ENCODE measurements at regions not wholly inside any gene's neighbourhood (a gene's known extent, or its start where the extent isn't known, plus 50 kb on each side); places are given as distances from the start of the nearest gene placed in this dataset.
"Not testable (repeated sequence)": the region's sequence is repeated elsewhere in the genome, so short reads cannot be mapped to it uniquely, and the experiment has no call there.

- intact Hi-C loops (cut with DNase I); DNase-seq: not testable (repeated sequence)
Measured at GRCh38 chr6:4725136-4725760, 51.0 kb upstream of the CDYL start.

DNA sequence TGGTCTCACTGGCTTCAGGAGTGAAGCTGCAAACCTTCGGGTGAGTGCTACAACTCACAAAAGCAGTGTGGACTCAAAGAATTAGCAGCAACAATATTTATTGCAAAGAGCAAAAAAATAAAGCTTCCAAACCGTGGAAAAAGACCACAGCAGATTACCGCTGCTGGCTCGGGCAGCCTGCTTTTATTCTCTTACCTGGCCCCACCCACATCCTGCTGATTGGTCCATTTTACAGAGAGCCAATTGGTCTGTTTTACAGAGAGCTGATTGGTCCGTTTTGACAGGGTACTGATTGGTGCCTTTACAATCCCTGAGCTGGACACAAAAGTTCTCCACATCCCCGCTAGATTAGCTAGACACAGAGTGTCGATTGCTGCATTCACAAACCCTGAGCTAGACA is 51.5 kb upstream of the CDYL start:
- not testable (repeated sequence) for DNase-seq

GRCh38 chr6:4723383-4723782 is 52.8 kb upstream of the CDYL start:
- intact Hi-C loops (cut with DNase I) = no loop called here
- no peak for DNase-seq

More for the DNA sequence above, 51.5 kb upstream of the CDYL start:
- intact Hi-C loops (cut with DNase I) = not testable (repeated sequence)

DNA sequence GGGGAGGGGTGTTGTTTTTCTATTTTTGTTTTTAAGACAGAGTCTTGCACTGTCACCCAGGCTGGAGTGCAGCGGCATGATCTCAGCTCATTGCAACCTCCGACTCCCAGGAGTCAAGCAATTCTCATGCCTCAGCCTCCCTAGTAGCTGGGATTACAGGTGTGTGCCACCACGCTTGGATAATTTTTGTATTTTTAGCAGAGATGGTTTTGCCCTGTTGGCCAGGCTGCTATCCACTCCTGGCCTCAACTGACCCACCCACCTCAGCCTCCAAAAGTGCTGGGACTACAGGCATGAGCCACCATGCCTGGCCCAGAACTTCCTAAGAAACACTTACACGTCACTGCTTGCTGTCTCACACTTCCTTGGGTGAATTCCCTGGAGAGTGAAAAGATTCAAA is 54.8 kb upstream of the CDYL start:
- intact Hi-C loops (cut with DNase I); DNase-seq: not testable (repeated sequence)

- no peak for DNase-seq
- intact Hi-C loops (cut with DNase I) = no loop called here
Measured at GRCh38 chr6:4719491-4719890, 56.7 kb upstream of the CDYL start.

DNA sequence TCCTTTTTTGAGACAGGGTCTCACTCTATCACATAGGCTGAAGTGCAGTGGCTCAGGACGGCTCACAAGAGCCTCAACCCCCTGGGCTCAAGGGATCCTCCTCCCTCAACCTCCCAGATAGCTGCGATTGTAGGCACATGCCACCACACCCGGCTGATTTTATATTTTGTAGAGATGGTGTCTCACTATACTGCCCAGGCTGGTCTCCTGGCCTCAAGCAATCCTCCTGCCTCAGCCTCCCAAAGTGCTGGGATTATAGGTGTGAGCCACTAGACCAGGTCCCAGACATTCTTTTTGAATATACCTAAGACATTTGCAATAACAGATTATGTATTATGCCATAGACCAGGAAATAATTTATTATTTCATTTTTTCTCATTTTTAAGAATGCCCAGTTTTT is 58.3 kb upstream of the CDYL start:
- intact Hi-C loops (cut with DNase I) = no loop called here
- no peak for DNase-seq

DNA sequence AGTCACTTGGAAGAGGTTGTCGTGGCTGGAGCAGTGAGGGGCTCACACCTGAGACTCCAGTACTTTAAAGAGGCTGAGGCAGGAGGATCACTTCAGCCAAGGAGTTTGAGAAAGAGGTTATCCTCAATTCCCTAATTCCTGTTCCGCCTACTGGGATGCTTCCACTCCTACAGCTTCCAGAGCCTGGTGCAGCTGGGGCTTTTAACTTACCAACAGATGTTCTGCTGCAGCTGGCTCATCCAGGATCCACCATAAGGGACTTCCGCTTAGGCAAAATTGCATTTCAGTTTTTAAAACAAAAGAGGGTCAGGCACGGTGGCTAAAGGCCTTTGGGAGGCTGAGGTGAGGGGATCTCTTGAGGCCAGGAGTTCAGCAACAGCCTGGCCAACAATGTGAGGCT is 59.1 kb upstream of the CDYL start:
- intact Hi-C loops (cut with DNase I) = no loop called here
- no peak for DNase-seq

DNA sequence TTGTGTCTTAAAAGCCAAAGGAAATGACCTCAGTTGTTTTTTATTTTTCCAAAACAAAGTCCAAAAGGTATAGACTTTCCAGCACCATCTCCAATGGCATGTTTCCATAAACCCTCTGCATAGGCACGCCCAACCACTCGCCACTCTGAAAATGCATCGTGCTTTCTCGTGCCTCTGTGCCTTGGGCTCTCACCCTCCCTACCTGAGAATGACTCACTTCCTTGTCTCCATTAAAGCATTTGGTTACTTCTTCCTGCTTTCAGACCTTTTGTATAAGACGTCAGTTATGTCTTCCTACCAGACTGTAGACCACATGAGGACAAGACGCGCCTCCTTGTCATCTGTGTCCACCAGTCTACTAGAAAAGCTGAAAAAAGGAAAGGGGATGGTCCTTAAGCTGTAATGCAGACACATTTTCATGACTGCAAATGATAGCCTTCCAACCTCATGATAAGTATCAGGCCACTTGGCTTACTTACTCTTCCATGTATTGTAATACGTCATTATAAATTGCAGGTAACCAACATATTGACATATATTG is 61.2 kb upstream of the CDYL start:
- no peak for DNase-seq
- intact Hi-C loops (cut with DNase I) = no loop called here

- intact Hi-C loops (cut with DNase I) = no loop called here
- DNase-seq = no peak
Measured at GRCh38 chr6:4712291-4712690, 63.9 kb upstream of the CDYL start.

DNA sequence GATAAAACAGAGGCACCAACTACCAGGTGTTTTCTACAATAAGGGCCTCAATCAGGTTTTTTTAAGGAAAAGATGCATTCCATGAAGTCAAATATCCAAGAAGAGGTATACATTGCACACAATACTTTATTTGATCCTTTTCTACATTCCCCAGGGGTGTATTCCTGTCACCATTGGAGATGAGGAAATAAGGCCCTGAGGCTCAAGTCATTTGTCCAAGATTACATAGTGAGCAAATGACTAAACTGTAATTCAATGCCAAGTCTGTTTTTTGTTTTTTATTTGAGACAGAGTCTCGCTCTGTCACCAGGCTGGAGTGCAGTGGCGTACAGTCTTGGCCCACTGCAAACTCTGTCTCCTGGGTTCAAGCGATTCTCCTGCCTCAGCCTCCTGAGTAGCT is 69.2 kb upstream of the CDYL start:
- DNase-seq = no peak
- intact Hi-C loops (cut with DNase I) = no loop called here

GRCh38 chr6:4705809-4706208 is 70.4 kb upstream of the CDYL start:
- intact Hi-C loops (cut with DNase I) = no loop called here
- DNase-seq = no peak

DNA sequence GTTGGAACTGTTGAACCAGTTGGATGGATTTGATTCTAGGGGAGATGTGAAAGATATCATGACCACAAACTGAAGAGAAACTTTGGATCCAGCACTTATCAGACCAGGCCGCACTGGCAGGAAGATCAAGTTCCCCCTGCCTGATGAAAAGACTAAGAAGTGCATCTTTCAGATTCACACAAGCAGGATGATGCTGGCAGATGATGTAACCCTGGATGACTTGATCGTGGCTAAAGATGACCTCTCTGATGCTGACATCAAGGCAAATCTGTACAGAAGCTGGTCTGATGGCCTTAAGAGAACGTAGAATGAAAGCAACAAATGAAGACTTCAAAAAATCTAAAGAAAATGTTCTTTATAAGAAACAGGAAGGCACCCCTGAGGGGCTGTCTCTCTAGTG is 72.8 kb upstream of the CDYL start:
- intact Hi-C loops (cut with DNase I) = no loop called here
- DNase-seq = no peak

GRCh38 chr6:4698901-4699659 is 77.1 kb upstream of the CDYL start:
- no peak for DNase-seq
- intact Hi-C loops (cut with DNase I) = no loop called here

- intact Hi-C loops (cut with DNase I) = no loop called here
- DNase-seq = no peak
Measured at GRCh38 chr6:4693173-4693970, 82.8 kb upstream of the CDYL start.

DNA sequence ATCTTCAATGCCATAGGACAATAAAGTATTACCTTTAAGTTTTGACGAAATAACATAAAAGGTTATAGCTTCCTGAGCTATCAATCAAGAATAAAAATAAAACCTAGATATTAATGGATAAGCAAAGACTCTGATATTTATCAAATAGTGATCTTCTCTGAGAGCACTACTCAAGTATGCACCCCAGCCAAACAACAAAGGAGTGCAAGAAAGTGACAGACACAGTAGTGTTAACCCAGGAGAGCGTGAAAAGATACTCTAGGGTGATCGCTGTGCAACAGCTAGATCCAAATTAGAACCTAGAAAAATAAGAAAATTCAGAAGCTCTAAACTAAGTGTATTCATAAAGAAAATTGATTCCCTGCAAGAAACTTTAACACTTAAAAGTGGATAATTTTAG is 83.5 kb upstream of the CDYL start:
- intact Hi-C loops (cut with DNase I) = no loop called here
- no peak for DNase-seq

DNA sequence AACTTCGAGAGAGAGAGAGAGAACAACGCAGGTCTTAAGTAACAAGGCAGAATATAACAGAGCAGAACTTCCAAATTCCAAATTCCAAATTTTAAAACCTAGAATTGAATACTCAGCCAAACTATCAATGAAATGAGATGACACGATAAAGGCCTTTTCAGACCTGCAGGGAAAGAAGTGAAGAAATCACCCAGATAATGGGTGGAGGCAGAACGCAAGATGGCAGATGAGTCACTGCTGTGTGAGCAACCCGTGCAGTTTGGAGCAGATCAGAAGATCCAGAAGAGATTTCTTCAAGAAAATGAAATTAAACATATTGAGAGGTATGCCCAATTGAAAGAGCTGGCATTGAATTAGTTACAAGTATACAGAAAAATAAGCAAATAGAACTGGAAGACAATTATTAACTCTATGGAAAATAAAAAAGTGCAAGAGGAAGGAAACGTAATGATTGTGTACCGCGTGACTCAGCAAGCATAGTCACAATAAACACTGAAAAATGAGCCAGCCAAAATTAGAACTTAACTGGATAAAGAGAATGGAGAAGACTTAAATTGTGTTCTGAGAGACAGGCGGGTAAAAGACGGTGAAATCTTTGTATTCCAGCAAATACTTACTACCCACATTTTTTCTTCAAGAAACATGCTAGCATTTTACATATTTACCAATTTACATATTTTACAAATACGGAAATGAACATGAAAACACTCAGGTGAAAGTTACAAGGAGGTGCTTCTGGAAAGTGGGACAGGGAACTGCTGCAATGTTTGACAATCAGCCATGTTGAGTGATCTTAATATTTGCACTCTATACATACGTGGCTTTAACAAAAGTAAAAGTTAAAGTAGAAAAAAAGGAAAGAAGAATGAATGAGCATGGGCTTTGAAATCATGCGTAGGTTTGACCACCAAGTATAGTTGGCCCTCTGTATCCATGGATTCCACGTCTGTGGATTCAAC is 87.9 kb upstream of the CDYL start:
- peak in 16 of 42 donors; percentile 5 to 58 (median 21) for DNase-seq
- intact Hi-C loops (cut with DNase I) = no loop called here

DNA sequence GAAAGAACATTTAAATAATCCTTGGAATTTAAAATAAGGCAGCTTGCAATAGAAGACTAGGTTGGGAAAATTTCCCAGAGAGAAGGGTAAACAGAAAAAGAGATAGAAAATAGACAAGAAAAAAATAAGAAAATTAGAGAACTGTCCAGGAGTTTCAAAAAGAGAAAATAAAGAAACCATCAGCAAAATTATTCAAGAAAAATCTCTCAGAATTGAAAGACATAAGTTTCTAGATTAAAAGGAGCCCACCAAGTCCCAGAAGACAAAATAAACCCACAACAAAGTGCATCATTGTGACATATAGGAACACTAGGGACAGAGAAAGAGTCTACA is 88.6 kb upstream of the CDYL start:
- DNase-seq = no peak
- intact Hi-C loops (cut with DNase I) = no loop called here

DNA sequence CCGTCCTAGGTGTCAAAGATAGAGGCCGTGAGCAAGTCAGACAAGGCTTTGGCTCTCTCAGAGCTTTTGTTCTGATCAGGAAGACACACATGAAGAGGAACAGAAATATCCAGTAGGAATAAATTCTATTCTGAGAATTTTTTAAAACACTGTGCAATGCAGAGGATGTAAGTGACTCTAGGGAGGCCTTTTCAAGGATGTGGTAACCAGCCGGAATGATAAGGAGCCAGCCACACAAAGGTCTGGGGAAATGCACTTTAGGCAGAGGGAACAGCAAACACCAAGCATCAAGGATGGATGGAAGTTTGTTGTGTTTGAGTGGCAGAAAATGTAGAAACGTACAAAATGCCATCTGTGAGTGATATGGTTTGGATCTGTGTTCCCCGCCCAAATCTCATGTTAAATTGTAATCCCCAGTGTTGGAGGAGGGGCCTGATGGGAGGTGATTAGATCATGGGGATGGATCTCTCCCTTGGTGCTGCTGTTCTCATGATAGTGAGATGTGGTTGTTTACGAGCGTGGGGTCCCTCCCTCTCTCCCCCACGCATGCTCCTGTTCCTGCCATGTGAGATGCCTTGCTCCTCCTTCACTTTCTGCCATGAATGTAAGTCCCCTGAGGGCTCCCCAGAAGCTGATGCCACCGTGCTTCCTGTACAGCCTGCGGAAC is 93.6 kb upstream of the CDYL start:
- no peak for DNase-seq
- intact Hi-C loops (cut with DNase I) = no loop called here
